D721Med (cell line): ENCODE measurements at regions not wholly inside any gene's neighbourhood (a gene's known extent, or its start where the extent isn't known, plus 50 kb on each side); places are given as distances from the start of the nearest gene placed in this dataset.

Experiments
- DNase-seq: peaks from one replicate; pipeline ENCODE4 v3.0.0; 2011; ENCODE audit warnings: low spot score; ENCODE audit not compliant: insufficient read length
- FAIRE-seq: peaks from 2 replicates; lab custom pipeline; 2011; peaks lifted over from hg19 to GRCh38; lab: Jason Lieb, UNC
- CTCF ChIP-seq: IDR thresholded peaks from 2 replicates; pipeline ENCODE4 v1.5.1; 2012; ENCODE audit warnings: mild to moderate bottlenecking, control low read depth; ENCODE audit not compliant: insufficient read depth; ENCODE audit errors: missing control alignments

GRCh38 chr16:72371307-72372086 is 199.5 kb upstream of the PMFBP1 start:
- FAIRE-seq (no peak), DNase-seq (no peak)
- TF ChIP-seq CTCF = no peak

- TF ChIP-seq CTCF = no peak
- no peak for DNase-seq
- FAIRE-seq = no peak
These were observed 197.3 kb upstream of the PMFBP1 start for GRCh38 chr16:72369274-72369673.

GRCh38 chr16:72367851-72368250 is 195.9 kb upstream of the PMFBP1 start:
- DNase-seq (no peak), FAIRE-seq (no peak)

GRCh38 chr16:72362973-72363372 is 191.0 kb upstream of the PMFBP1 start:
- no peak for TF ChIP-seq CTCF
- DNase-seq (no peak), FAIRE-seq (no peak)

More at GRCh38 chr16:72367851-72368250, 195.9 kb upstream of the PMFBP1 start:
- no peak for TF ChIP-seq CTCF

- FAIRE-seq (no peak), DNase-seq (no peak)
- TF ChIP-seq CTCF = no peak
These were observed 190.5 kb upstream of the PMFBP1 start for GRCh38 chr16:72362476-72362875.

- TF ChIP-seq CTCF = no peak
- FAIRE-seq (no peak), DNase-seq (no peak)
These were observed 186.0 kb upstream of the PMFBP1 start for GRCh38 chr16:72357910-72358309.

- DNase-seq (no peak), FAIRE-seq (no peak)
- TF ChIP-seq CTCF = no peak
These were observed 183.6 kb upstream of the PMFBP1 start for GRCh38 chr16:72355561-72355960.
